ENCODE measurements at regions not wholly inside any gene's neighbourhood (a gene's known extent, or its start where the extent isn't known, plus 50 kb on each side); places are given as distances from the start of the nearest gene placed in this dataset.

GRCh38 chr15:72991026-72991425, 61.2 kb upstream of the NEO1 start:
- no peaks in the 10 kb centered on the region for H3K79me2 ChIP-seq (ENCODE audit: control insufficient read depth, insufficient read depth, low read length)
- no peaks in the 10 kb centered on the region for H3K9me3 ChIP-seq (ENCODE audit: control extremely low read depth in 1 of 3, control insufficient read depth in 2 of 3, insufficient read depth in 1 of 3, low read length in 2 of 3)
- no peaks in the 10 kb centered on the region for H3K9me3 Mint-ChIP-seq (ENCODE audit: insufficient read depth)
- no peak overlapping the region for H3K4me3 Mint-ChIP-seq
- peaks cover 18% of the 10 kb centered on the region for H3K27me3 Mint-ChIP-seq
- no peak overlapping the region for H3K27ac ChIP-seq (ENCODE audit: low read length in 2 of 2)
- H3K4me3 ChIP-seq (ENCODE audit: control extremely low read depth in 1 of 5, extremely low read depth in 1 of 5, insufficient read depth in 1 of 5, low read depth in 2 of 5, low read length in 4 of 5): no peak overlapping the region
- ChIA-PET CTCF (no interaction called here), POLR2A (no interaction called here)
- no peaks in the 10 kb centered on the region for H3K4me1 ChIP-seq (ENCODE audit: control insufficient read depth in 2 of 2, insufficient read depth in 2 of 2, low read length in 2 of 2)
- DNase-seq: no peak
- no peak overlapping the region for H3K4me2 ChIP-seq (replicated peaks; ENCODE audit: low read depth, low read length, poor library complexity, severe bottlenecking)
- H3K36me3 ChIP-seq (replicated peaks in 1 of 2; ENCODE audit: control extremely low read depth in 1 of 2, control insufficient read depth in 1 of 2, extremely low read depth in 1 of 2, insufficient read depth in 2 of 2, low read length in 1 of 2): no peaks in the 10 kb centered on the region
- ATAC-seq (ENCODE audit: low read depth): no peak
- H3K27me3 ChIP-seq (replicated peaks in 1 of 4; ENCODE audit: control extremely low read depth in 1 of 4, control insufficient read depth in 3 of 4, insufficient read depth in 4 of 4, low read length in 3 of 4): peaks cover 0 to 3% (median 0%) of the 10 kb centered on the region in 4 experiments
- no peaks in the 10 kb centered on the region for H3K4me1 Mint-ChIP-seq
- no peak for TF ChIP-seq EZH2 (IDR thresholded peaks at IDR 0.05; ENCODE audit: borderline replicate concordance, insufficient read depth, low read depth, low read length, poor library complexity, severe bottlenecking)
- no peak for TF ChIP-seq CTCF (IDR thresholded peaks at IDR 0.05)
- intact Hi-C loops (cut with micrococcal nuclease): no loop called here
- no peak overlapping the region for H3K27ac Mint-ChIP-seq
- no peak overlapping the region for H2AFZ ChIP-seq (ENCODE audit: insufficient read depth, low read depth, low read length, poor library complexity, severe bottlenecking)
- no peaks in the 10 kb centered on the region for H4K20me1 ChIP-seq (ENCODE audit: control insufficient read depth, insufficient read depth, low read length, poor library complexity, severe bottlenecking)
- no peak overlapping the region for H3K9ac ChIP-seq (ENCODE audit: low read length)
- no CpG with 5 or more reads among the region's 3 CpGs for WGBS (ENCODE audit: insufficient coverage)

DNA sequence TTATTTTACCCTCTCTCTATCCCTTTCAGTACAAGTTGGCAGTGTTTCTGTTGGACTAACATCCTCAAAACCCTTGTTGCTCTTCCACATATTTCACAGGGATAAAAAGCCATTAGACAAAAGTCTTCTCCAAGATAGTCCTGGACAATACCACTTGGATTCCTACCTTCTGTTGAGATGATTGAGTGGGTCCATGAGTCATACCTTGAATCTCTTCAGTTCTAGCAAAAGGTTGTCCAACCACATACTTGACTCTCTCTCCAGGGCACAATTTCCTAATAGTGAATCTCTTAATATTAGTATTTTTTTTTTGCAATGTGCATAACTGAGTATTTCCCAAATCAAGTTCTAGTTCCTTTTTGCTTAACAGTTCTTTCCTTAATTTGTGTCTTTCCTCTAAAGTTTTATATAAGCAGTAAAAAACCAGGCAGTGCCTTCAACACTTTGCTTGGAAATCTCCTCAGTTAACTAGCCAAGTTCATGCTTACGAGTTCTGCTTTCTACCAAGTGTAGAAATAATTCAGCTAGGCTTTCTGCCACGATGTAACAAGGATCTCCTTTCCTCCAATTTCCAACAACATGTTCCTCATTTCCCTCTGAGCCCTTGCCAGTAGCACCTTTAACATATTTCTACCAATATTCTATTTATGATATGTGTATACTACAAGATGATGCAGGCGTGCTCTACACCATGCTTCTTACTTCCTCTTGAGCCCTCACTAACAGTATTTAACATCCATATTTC, 68.3 kb upstream of the NEO1 start:
- no peaks in the 10 kb centered on the region for H3K4me1 Mint-ChIP-seq
- no peak overlapping the region for H3K4me3 Mint-ChIP-seq

More for the DNA sequence above, 68.3 kb upstream of the NEO1 start:
- ChIA-PET CTCF (no interaction called here), POLR2A (no interaction called here)
- Histone ChIP-seq H3K79me2 (ENCODE audit: control insufficient read depth, insufficient read depth, low read length) (no peaks in the 10 kb centered on the region), H4K20me1 (ENCODE audit: control insufficient read depth, insufficient read depth, low read length, poor library complexity, severe bottlenecking) (no peaks in the 10 kb centered on the region), H3K4me3 (ENCODE audit: control extremely low read depth in 1 of 5, extremely low read depth in 1 of 5, insufficient read depth in 1 of 5, low read depth in 2 of 5, low read length in 4 of 5) (no peak overlapping the region), H3K4me1 (ENCODE audit: control insufficient read depth in 2 of 2, insufficient read depth in 2 of 2, low read length in 2 of 2) (no peaks in the 10 kb centered on the region), H3K27me3 (replicated peaks in 1 of 4; ENCODE audit: control extremely low read depth in 1 of 4, control insufficient read depth in 3 of 4, insufficient read depth in 4 of 4, low read length in 3 of 4) (peaks cover 0 to 4% (median 1%) of the 10 kb centered on the region in 4 experiments), H3K4me2 (replicated peaks; ENCODE audit: low read depth, low read length, poor library complexity, severe bottlenecking) (no peak overlapping the region), H2AFZ (ENCODE audit: insufficient read depth, low read depth, low read length, poor library complexity, severe bottlenecking) (no peak overlapping the region), H3K9ac (ENCODE audit: low read length) (no peak overlapping the region), H3K27ac (ENCODE audit: low read length in 2 of 2) (no peak overlapping the region), H3K9me3 (ENCODE audit: control extremely low read depth in 1 of 3, control insufficient read depth in 2 of 3, insufficient read depth in 1 of 3, low read length in 2 of 3) (no peaks in the 10 kb centered on the region), H3K36me3 (replicated peaks in 1 of 2; ENCODE audit: control extremely low read depth in 1 of 2, control insufficient read depth in 1 of 2, extremely low read depth in 1 of 2, insufficient read depth in 2 of 2, low read length in 1 of 2) (no peaks in the 10 kb centered on the region)
- 90% methylated on average over 2 of the region's 3 CpGs for WGBS (ENCODE audit: insufficient coverage)
- intact Hi-C loops (cut with micrococcal nuclease): no loop called here
- H3K27me3 Mint-ChIP-seq: peaks cover 53% of the 10 kb centered on the region
- no peak overlapping the region for H3K27ac Mint-ChIP-seq
- H3K9me3 Mint-ChIP-seq (ENCODE audit: insufficient read depth): no peaks in the 10 kb centered on the region
- TF ChIP-seq CTCF (IDR thresholded peaks at IDR 0.05) (no peak), EZH2 (IDR thresholded peaks at IDR 0.05; ENCODE audit: borderline replicate concordance, insufficient read depth, low read depth, low read length, poor library complexity, severe bottlenecking) (no peak)
- ATAC-seq (ENCODE audit: low read depth): no peak
- DNase-seq: no peak

Data from B cell (primary cell).